GM12865 (cell line): ENCODE measurements at regions not wholly inside any gene's neighbourhood (a gene's known extent, or its start where the extent isn't known, plus 50 kb on each side); places are given as distances from the start of the nearest gene placed in this dataset.

Experiments
- DNase-seq: peaks from one replicate; pipeline ENCODE4 v3.0.0; 2010; ENCODE audit warnings: low read depth
- H3K4me3 ChIP-seq: 2 replicates; pipeline ENCODE4 v1.5.1; 2011; ENCODE audit warnings: mild to moderate bottlenecking, low read depth, low read length, control low read depth
- TF ChIP-seq, protein P1 (sequence below): IDR thresholded peaks from 2 replicates; pipeline ENCODE4 v1.5.1; 2011; ENCODE audit warnings: low read length, control low read depth, low read depth, inconsistent platforms; ENCODE audit not compliant: insufficient read depth; ENCODE audit errors: missing control alignments

DNA sequence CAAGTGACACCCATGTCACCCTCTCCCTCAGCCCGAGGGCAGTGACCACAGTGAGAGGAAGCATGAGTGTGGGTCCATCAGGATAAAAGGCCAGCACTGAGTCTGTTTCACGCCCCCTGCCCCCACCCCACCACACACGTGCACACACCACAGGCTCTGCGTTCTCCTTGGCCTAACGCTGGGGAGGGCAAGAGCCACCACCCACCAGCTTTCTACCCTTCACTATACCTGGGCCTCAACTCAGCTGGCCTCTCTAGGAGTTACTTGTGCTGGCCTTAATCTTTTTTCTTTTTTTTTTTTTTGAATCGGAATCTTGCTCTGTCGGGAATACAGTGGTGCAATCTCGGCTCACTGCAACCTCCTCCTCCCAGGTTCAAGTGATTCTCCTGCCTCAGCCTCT is 140.5 kb downstream of the ZFP36L2 start:
- no peak for DNase-seq
- TF ChIP-seq, protein P1, sequence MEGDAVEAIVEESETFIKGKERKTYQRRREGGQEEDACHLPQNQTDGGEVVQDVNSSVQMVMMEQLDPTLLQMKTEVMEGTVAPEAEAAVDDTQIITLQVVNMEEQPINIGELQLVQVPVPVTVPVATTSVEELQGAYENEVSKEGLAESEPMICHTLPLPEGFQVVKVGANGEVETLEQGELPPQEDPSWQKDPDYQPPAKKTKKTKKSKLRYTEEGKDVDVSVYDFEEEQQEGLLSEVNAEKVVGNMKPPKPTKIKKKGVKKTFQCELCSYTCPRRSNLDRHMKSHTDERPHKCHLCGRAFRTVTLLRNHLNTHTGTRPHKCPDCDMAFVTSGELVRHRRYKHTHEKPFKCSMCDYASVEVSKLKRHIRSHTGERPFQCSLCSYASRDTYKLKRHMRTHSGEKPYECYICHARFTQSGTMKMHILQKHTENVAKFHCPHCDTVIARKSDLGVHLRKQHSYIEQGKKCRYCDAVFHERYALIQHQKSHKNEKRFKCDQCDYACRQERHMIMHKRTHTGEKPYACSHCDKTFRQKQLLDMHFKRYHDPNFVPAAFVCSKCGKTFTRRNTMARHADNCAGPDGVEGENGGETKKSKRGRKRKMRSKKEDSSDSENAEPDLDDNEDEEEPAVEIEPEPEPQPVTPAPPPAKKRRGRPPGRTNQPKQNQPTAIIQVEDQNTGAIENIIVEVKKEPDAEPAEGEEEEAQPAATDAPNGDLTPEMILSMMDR, result no peak
- H3K4me3 ChIP-seq, result no peak overlapping the region

DNA sequence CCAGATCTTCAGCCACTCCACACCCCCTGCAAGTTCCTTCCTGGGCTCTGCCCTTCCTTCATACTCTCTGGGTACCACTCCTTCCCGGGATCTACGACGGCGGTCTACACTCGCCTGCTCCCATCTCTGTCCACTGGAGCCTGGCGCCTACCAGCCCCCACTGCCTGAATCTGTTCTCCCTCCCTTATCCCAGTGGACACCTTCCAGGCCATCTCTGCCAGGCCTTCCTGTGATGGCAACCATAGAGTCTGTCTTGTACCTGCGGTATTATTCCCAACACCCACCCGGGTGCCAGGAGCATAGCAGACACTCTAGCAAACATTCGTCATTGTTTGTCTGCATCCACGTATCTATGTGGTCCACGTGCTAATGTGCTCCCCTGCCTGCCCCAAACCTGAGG is 140.9 kb downstream of the ZFP36L2 start:
- no peak for DNase-seq
- TF ChIP-seq, protein P1, result no peak
- no peak overlapping the region for H3K4me3 ChIP-seq

DNA sequence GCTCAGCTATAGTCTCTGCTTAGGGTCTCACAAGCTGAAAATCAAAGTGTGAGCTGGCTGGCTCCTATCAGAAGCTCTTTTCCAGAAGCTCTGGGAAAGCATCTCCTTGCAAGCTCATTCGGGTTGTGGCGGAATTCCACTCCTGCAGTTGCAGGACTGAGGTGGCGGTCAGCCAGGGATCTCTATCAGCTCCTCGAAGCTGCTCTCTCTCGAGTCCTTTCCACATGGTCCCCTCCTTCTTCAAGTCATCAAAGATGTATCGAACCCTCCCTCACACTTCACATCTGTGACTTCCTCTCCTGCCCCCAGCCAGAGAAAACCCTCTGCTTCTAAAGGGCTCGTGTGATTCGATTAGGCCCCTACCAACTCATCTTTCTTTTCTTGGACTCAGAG is 141.7 kb downstream of the ZFP36L2 start:
- TF ChIP-seq, protein P1, result no peak
- no peak for DNase-seq
- no peak overlapping the region for H3K4me3 ChIP-seq

DNA sequence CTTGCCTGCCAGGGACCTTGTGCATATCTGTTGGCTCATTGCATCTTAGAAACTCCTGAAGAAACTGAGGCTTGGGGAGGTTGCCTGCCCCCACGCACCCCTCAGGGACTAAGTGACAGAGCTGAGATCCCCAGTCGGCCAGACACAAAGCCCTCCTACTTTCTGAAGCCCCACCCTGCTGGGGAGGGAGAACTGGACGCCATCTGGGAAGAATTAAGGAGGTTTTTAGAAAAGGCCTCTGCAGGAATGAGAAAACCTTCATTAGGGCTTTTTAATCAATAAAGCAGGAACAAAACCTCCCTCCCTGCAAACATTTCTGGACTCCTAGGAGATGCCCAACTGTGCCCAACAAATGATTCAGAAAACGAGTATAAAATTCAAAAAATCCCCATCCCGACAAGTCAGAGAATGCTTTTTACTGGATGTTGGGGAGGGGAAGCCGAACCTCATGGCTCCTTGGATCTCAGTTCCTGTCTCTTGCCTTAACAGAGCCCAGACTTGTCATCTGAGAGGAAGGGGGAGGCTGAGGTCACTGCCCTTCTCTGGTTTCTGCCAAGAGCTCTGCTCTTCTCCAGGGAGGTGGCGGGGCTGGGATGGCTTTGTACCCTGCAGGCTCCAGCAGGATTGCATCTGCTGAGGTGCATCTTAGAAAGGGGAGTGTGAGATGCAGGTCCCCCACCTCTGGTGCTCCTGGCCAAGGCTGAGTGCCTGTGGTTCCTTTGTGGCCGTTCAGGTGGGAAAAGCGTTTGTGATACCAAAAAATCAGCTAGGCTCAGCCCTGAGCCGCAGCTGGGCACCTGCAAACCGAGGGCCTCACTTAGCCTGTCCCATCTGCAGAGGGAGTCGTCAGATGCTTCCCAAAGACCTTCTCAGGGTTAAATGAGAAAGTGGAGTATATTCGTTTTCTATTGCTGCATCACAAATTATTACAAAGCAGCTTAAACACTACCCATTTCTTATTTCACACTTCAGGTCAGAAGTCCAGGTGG is 142.4 kb downstream of the ZFP36L2 start:
- TF ChIP-seq, protein P1, result no peak
- DNase-seq, result no peak
- H3K4me3 ChIP-seq, result no peak overlapping the region

DNA sequence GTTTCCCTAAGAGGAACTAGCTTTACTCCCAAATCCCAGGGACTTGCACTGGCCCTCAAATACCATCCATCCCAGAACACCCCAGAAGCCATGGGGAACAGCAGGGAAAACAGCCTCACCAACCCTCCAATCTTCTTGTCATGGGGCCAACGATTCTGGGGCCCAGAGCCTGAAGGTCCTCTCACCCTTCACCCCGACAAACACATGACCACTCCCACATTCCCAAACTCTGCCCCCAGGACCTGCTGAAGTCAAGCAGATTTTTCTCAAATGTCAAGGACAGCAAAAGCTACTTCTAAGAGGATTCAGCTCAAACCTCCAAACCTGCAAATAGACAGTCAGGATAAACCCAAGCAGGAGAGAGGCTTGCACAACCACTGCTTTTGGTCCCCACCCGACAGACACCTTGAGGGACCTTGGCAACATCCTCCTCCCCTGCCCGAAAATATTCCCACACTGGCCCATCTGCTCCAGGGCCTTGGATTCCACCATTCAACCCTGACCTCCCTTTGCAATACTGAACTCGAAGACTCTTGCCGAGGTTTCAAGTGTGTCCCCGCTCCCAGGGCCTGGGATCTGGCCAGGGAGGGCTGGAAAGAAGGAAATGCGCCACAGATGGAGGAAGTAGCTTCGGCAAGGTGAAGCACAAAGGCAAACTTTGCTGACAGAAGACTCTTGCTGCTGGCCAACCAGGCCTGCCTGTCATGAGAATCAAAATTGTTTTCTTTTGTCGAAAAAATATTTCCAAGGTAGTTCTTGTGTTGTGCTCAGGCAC is 143.3 kb downstream of the ZFP36L2 start:
- no peak overlapping the region for H3K4me3 ChIP-seq
- no peak for DNase-seq
- TF ChIP-seq, protein P1, result no peak

DNA sequence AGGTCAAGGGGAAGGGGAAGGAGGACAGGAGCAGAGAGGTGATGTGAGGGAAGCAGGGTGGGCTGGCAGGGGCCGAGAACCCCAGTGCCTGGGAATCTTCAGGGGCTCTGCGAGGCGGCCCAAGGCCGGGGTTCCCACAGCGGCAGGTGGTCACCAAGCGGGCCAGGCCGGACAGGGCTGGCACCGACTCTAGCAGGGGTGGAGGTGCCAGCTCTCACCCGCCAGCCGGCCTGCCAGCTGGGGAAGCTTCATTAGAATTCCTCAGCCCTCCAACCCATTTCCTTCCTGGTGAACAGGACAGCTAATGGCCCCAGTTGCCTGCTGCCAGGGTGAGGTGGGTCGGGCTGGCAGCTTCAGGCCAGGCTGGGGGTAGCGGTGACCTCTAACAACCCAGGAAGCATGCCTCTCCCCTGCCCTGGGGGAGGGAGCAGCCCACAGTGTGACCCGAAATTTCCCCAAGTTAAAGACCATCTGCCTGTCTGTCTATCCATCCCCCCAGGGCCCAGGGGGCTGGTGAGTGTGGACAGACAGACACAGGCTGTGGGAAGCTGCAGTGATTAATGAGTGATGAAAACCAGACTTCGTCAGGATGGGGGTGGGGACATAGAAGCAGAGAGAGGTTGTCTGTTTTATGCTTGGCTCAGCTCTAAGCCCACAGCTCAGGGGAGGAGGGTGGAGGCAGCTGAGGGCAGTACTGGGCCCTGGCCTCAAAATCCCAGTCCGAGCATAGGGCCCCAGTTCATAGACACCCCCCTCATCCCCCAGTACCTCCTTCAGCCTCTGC is 144.1 kb downstream of the ZFP36L2 start:
- DNase-seq, result no peak
- TF ChIP-seq, protein P1, result no peak
- no peak overlapping the region for H3K4me3 ChIP-seq
